Sigmoid colon (tissue), 4 donors: ENCODE measurements at regions not wholly inside any gene's neighbourhood (a gene's known extent, or its start where the extent isn't known, plus 50 kb on each side); places are given as distances from the start of the nearest gene placed in this dataset.

ENCODE experiments used
- EP300 ChIP-seq, 4 donors: sonication (generic); formaldehyde crosslinking; IDR thresholded peaks; one replicate each; pipeline ENCODE4 v1.6.1; 2017; ENCODE audit warnings: antibody characterized with exemption in 4 of 4
- POLR2A ChIP-seq, 2 donors: fragments of 450-650 bp; IDR thresholded peaks; one replicate each; pipeline ENCODE4 v1.6.1; 2016; ENCODE audit warnings: antibody characterized with exemption in 2 of 2, mild to moderate bottlenecking in 2 of 2, moderate library complexity in 2 of 2
- TF ChIP-seq, protein P1 (sequence below), 4 experiments: fragments of 450-650 bp in 3 of 4; fragments of 200-600 bp in 1 of 4; IDR thresholded peaks; one replicate each; pipeline ENCODE4 v1.5.1; 2016 to 2019; ENCODE audit warnings: antibody characterized with exemption in 4 of 4, mild to moderate bottlenecking in 3 of 4, moderate library complexity in 2 of 4

DNA sequence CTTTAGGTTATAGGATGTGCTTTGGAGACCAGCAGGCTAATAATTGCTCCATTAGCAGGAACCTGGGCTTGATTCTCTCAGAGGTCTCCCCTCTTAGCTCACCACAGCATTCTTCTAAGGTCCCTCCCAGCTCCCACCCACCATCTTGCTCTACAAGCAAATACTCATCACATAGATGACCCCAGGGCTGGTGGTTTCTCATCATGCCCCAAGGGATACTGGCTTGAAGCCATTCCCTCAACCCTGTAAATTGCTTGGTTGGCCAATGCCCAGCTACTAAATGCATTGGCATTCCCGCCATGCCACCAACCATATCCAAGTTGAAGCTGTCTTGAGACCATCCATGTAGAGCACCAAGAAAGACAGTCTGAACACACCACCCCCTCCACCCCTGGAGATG lies 130.2 kb upstream of the NCAM1 start:
- TF ChIP-seq, protein P1, sequence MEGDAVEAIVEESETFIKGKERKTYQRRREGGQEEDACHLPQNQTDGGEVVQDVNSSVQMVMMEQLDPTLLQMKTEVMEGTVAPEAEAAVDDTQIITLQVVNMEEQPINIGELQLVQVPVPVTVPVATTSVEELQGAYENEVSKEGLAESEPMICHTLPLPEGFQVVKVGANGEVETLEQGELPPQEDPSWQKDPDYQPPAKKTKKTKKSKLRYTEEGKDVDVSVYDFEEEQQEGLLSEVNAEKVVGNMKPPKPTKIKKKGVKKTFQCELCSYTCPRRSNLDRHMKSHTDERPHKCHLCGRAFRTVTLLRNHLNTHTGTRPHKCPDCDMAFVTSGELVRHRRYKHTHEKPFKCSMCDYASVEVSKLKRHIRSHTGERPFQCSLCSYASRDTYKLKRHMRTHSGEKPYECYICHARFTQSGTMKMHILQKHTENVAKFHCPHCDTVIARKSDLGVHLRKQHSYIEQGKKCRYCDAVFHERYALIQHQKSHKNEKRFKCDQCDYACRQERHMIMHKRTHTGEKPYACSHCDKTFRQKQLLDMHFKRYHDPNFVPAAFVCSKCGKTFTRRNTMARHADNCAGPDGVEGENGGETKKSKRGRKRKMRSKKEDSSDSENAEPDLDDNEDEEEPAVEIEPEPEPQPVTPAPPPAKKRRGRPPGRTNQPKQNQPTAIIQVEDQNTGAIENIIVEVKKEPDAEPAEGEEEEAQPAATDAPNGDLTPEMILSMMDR (IDR thresholded peaks at IDR 0.05), result no peak
- TF ChIP-seq POLR2A (IDR thresholded peaks at IDR 0.05) (no peak), EP300 (IDR thresholded peaks at IDR 0.05) (no peak)
